WI38 (cell line): ENCODE measurements at regions not wholly inside any gene's neighbourhood (a gene's known extent, or its start where the extent isn't known, plus 50 kb on each side); places are given as distances from the start of the nearest gene placed in this dataset.

ENCODE experiments used
- H3K4me3 ChIP-seq: 2 replicates; pipeline ENCODE4 v1.5.1; 2011; ENCODE audit warnings: low read depth, mild to moderate bottlenecking, control low read depth, low read length
- CTCF ChIP-seq: IDR thresholded peaks from 2 replicates; pipeline ENCODE4 v1.5.1; 2012; ENCODE audit warnings: low read depth, mild to moderate bottlenecking, control low read depth, low read length

GRCh38 chr3:46146548-46146947 is 61.6 kb downstream of the CCR1 start:
- TF ChIP-seq CTCF: no peak
- no peak overlapping the region for H3K4me3 ChIP-seq

GRCh38 chr3:46146021-46146420 is 62.1 kb downstream of the CCR1 start:
- no peak overlapping the region for H3K4me3 ChIP-seq
- no peak for TF ChIP-seq CTCF

GRCh38 chr3:46145147-46145546 is 63.0 kb downstream of the CCR1 start:
- TF ChIP-seq CTCF: no peak
- H3K4me3 ChIP-seq: no peak overlapping the region

- TF ChIP-seq CTCF: no peak
- no peak overlapping the region for H3K4me3 ChIP-seq
Measured at GRCh38 chr3:46143951-46144473, 64.1 kb downstream of the CCR1 start.

- no peak for TF ChIP-seq CTCF
- H3K4me3 ChIP-seq: no peak overlapping the region
Measured at GRCh38 chr3:46141813-46142212, 66.3 kb downstream of the CCR1 start.

GRCh38 chr3:46138581-46138980 is 69.5 kb downstream of the CCR1 start:
- no peak overlapping the region for H3K4me3 ChIP-seq
- TF ChIP-seq CTCF: no peak

GRCh38 chr3:46135475-46135874 is 72.6 kb downstream of the CCR1 start:
- no peak for TF ChIP-seq CTCF

More at GRCh38 chr3:46135475-46135874, 72.6 kb downstream of the CCR1 start:
- no peak overlapping the region for H3K4me3 ChIP-seq
